HCT116 (cell line): ENCODE measurements at regions not wholly inside any gene's neighbourhood (a gene's known extent, or its start where the extent isn't known, plus 50 kb on each side); places are given as distances from the start of the nearest gene placed in this dataset.

Experiments
- ATAC-seq: fragments of 200-7000 bp; cut with Tn5 transposase; 2 replicates; pipeline ENCODE4 v1.9.1; 2020; ENCODE audit warnings: mild to moderate bottlenecking, moderate library complexity
- BruUV-seq: library from RNA; stranded (reverse); fragments of 400-500 nt; replicated peaks from 2 replicates; lab custom pipeline; 2021; lab: Mats Ljungman, UMichigan
- CTCF ChIA-PET: fragments of 300-600 bp; sonication (Branson Sonifier 250); formaldehyde crosslinking; loops from one replicate; lab custom pipeline; 2021; ENCODE audit warnings: antibody characterized with exemption; lab: Charles Lee
- POLR2A ChIA-PET: fragments of 300-600, 350-600 bp; sonication (Branson Sonifier 250); formaldehyde crosslinking; loops from one replicate; lab custom pipeline; 2021; ENCODE audit warnings: antibody characterized with exemption; lab: Charles Lee
- RAD21 ChIA-PET, 2 experiments: fragments of 300-600 bp; sonication (Branson Sonifier 250); formaldehyde crosslinking; loops; one replicate each; lab custom pipeline; 2023; ENCODE audit warnings: low total read pairs in 2 of 2; ENCODE audit not compliant: uncharacterized antibody in 2 of 2, unreplicated experiment in 2 of 2, low non-redundant PET in 1 of 2; lab: Charles Lee
- DNase-seq: peaks from one replicate; pipeline ENCODE4 v3.0.0-alpha.2; 2010; ENCODE audit warnings: low read depth, low spot score
- H2AFZ ChIP-seq: fragments of 200-600 bp; shearing (Covaris generic), sonication (generic); 2 replicates; pipeline ENCODE4 v1.6.1; 2017; ENCODE audit warnings: low read depth, mixed run types, mixed read lengths, antibody characterized with exemption, low read length; ENCODE audit not compliant: poor library complexity, severe bottlenecking
- H3K27ac ChIP-seq: 2 replicates; pipeline ENCODE4 v1.5.1; 2012; ENCODE audit warnings: low read depth, low read length
- H3K27me3 ChIP-seq: fragments of 200-600 bp; sonication (generic); 2 replicates; pipeline ENCODE4 v1.6.1; 2016; ENCODE audit warnings: mixed run types, low read length, mixed read lengths; ENCODE audit not compliant: insufficient read depth
- H3K36me3 ChIP-seq, 2 experiments: fragments of 200-500 bp in 1 of 2; fragments of 200-600 bp in 1 of 2; sonication (Bioruptor generic) in 1 of 2; sonication (generic) in 1 of 2; 2 replicates each; pipeline versions ENCODE4 v1.5.1 to v1.6.1; 2014 to 2016; ENCODE audit warnings: low read length in 2 of 2, inconsistent platforms in 1 of 2, mixed read lengths in 1 of 2, mixed run types in 1 of 2; ENCODE audit not compliant: insufficient read depth in 2 of 2, control insufficient read depth in 1 of 2
- H3K4me1 ChIP-seq, 2 experiments: fragments of 200-600 bp in 1 of 2; sonication (generic) in 1 of 2; 2 replicates each; pipeline versions ENCODE4 v1.5.1 to v1.6.1; 2012 to 2017; ENCODE audit warnings: low read length in 2 of 2, inconsistent platforms in 1 of 2, mild to moderate bottlenecking in 1 of 2, mixed read lengths in 1 of 2, mixed run types in 1 of 2, moderate library complexity in 1 of 2; ENCODE audit not compliant: insufficient read depth in 2 of 2, control insufficient read depth in 1 of 2
- H3K4me2 ChIP-seq: fragments of 200-600 bp; sonication (generic); 2 replicates; pipeline ENCODE4 v1.6.1; 2017; ENCODE audit warnings: mixed run types, low read length, mixed read lengths
- H3K4me3 ChIP-seq, 2 experiments: fragments of 200-600 bp in 1 of 2; sonication (generic) in 1 of 2; replicated peaks in 1 of 2; 2 replicates each; pipeline ENCODE4 v1.5.1; 2011 to 2016; ENCODE audit warnings: low read length in 2 of 2, control low read depth in 1 of 2, low read depth in 1 of 2, mild to moderate bottlenecking in 1 of 2, mixed read lengths in 1 of 2, mixed run types in 1 of 2
- H3K79me2 ChIP-seq: fragments of 200-600 bp; sonication (generic); 2 replicates; pipeline ENCODE4 v1.6.1; 2017; ENCODE audit warnings: mild to moderate bottlenecking, mixed run types, low read length, moderate library complexity, mixed read lengths; ENCODE audit not compliant: insufficient read depth
- H3K9ac ChIP-seq: fragments of 200-600 bp; sonication (generic); 2 replicates; pipeline ENCODE4 v1.6.1; 2016; ENCODE audit warnings: low read length, mixed read lengths
- H3K9me2 ChIP-seq: fragments of 200-600 bp; sonication (generic), shearing (Covaris generic); 2 replicates; pipeline ENCODE4 v1.6.1; 2017; ENCODE audit warnings: mixed run types, mild to moderate bottlenecking, moderate library complexity; ENCODE audit not compliant: insufficient read depth
- H3K9me3 ChIP-seq, 2 experiments: fragments of 200-500 bp in 1 of 2; fragments of 200-600 bp in 1 of 2; sonication (Bioruptor generic) in 1 of 2; sonication (generic) in 1 of 2; 2 replicates each; pipeline ENCODE4 v1.6.1; 2014 to 2017; ENCODE audit warnings: low read length in 2 of 2, mixed read lengths in 2 of 2, inconsistent platforms in 1 of 2, low read depth in 1 of 2, mild to moderate bottlenecking in 1 of 2, mixed run types in 1 of 2, moderate library complexity in 1 of 2; ENCODE audit not compliant: control insufficient read depth in 1 of 2, insufficient read depth in 1 of 2
- H4K20me1 ChIP-seq: fragments of 200-600 bp; sonication (generic), shearing (Covaris generic); 2 replicates; pipeline ENCODE4 v1.6.1; 2017; ENCODE audit warnings: mixed run types, mild to moderate bottlenecking, moderate library complexity; ENCODE audit not compliant: insufficient read depth
- CBX3 ChIP-seq: IDR thresholded peaks from 2 replicates; pipeline ENCODE4 v1.6.1; 2012; ENCODE audit warnings: low read depth
- ELF1 ChIP-seq: IDR thresholded peaks from 2 replicates; pipeline ENCODE4 v1.6.1; 2012; ENCODE audit warnings: low read depth, borderline replicate concordance
- EZH2phosphoT487 ChIP-seq: fragments of 200-600 bp; IDR thresholded peaks from 2 replicates; pipeline ENCODE4 v1.6.1; 2018; ENCODE audit warnings: antibody characterized with exemption, borderline replicate concordance
- JUND ChIP-seq: IDR thresholded peaks from 2 replicates; pipeline ENCODE4 v1.6.1; 2012
- POLR2A ChIP-seq: IDR thresholded peaks from 2 replicates; pipeline ENCODE4 v1.7.0; 2011; ENCODE audit warnings: borderline replicate concordance; ENCODE audit not compliant: insufficient read depth, insufficient read length; ENCODE audit errors: extremely low read depth
- SP1 ChIP-seq: IDR thresholded peaks from 2 replicates; pipeline ENCODE4 v1.6.1; 2012; ENCODE audit warnings: low read depth
- YY1 ChIP-seq: IDR thresholded peaks from 2 replicates; pipeline ENCODE4 v1.6.1; 2011; ENCODE audit warnings: low read length, low read depth, moderate library complexity, mild to moderate bottlenecking; ENCODE audit not compliant: insufficient replicate concordance; ENCODE audit errors: extremely low read depth
- intact Hi-C: fragments of 100-400 bp; cut with micrococcal nuclease; formaldehyde crosslinking; loops from 2 replicates; pipeline ENCODE4 v1.10.0; 2022
- TF ChIP-seq, protein P1 (sequence below): IDR thresholded peaks from 2 replicates; pipeline ENCODE4 v1.6.1; 2012; ENCODE audit warnings: low read depth
- TF ChIP-seq, protein P2 (sequence below): IDR thresholded peaks from 2 replicates; pipeline ENCODE4 v1.6.1; 2012

DNA sequence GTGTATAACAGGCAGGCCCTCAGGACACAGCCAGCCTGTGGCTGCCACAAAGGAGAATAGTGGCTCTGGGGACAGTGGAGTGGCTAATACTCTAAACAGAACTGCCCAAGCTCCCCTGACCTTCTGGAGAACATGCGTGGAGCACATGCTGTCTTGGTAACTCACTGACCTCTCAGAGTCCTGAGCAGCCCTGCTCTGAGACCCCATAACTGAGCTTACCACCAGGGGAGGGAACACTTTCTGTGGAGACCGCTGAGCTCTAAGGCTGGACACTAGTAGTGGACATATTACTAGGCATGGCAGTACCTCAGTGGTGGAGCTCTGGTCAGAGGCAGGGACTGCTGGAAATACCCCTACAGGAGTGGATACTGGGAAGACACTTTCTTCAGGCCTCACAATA is 60.2 kb upstream of the SPTLC1 start:
- BruUV-seq, result no TSS peak
- H3K9me3 ChIP-seq, result no peaks in the 10 kb centered on the region
- intact Hi-C loops, result no loop called here
- H2AFZ ChIP-seq, result no peak overlapping the region
- H3K79me2 ChIP-seq, result no peaks in the 10 kb centered on the region
- no peaks in the 10 kb centered on the region for H4K20me1 ChIP-seq
- no peak for DNase-seq
- ChIA-PET POLR2A (no interaction called here), RAD21 (no interaction called here), CTCF (interaction anchor here (0.9 to 1.0 kb wide), 2 partner anchors 35 to 37 kb away, joined by 3 to 4 read pairs; no protein-coding TSS in a partner anchor)
- H3K4me3 ChIP-seq, result no peak overlapping the region
- no peak for ATAC-seq
- H3K4me2 ChIP-seq, result no peak overlapping the region
- H3K27me3 ChIP-seq, result peaks cover 13% of the 10 kb centered on the region; the same call in 1 of the 2 replicates
- H3K27ac ChIP-seq, result no peak overlapping the region
- TF ChIP-seq, protein P1, sequence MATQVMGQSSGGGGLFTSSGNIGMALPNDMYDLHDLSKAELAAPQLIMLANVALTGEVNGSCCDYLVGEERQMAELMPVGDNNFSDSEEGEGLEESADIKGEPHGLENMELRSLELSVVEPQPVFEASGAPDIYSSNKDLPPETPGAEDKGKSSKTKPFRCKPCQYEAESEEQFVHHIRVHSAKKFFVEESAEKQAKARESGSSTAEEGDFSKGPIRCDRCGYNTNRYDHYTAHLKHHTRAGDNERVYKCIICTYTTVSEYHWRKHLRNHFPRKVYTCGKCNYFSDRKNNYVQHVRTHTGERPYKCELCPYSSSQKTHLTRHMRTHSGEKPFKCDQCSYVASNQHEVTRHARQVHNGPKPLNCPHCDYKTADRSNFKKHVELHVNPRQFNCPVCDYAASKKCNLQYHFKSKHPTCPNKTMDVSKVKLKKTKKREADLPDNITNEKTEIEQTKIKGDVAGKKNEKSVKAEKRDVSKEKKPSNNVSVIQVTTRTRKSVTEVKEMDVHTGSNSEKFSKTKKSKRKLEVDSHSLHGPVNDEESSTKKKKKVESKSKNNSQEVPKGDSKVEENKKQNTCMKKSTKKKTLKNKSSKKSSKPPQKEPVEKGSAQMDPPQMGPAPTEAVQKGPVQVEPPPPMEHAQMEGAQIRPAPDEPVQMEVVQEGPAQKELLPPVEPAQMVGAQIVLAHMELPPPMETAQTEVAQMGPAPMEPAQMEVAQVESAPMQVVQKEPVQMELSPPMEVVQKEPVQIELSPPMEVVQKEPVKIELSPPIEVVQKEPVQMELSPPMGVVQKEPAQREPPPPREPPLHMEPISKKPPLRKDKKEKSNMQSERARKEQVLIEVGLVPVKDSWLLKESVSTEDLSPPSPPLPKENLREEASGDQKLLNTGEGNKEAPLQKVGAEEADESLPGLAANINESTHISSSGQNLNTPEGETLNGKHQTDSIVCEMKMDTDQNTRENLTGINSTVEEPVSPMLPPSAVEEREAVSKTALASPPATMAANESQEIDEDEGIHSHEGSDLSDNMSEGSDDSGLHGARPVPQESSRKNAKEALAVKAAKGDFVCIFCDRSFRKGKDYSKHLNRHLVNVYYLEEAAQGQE, result no peak
- TF ChIP-seq, protein P2, sequence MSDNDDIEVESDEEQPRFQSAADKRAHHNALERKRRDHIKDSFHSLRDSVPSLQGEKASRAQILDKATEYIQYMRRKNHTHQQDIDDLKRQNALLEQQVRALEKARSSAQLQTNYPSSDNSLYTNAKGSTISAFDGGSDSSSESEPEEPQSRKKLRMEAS, result no peak
- TF ChIP-seq POLR2A (no peak), JUND (no peak), SP1 (no peak), CBX3 (no peak), EZH2phosphoT487 (no peak), ELF1 (no peak), YY1 (no peak)
- no peak overlapping the region for H3K9ac ChIP-seq
- H3K36me3 ChIP-seq, result no peaks in the 10 kb centered on the region
- H3K4me1 ChIP-seq, result no peaks in the 10 kb centered on the region
- H3K9me2 ChIP-seq, result no peaks in the 10 kb centered on the region
